Endothelial cell of umbilical vein (primary cell): ENCODE measurements at regions not wholly inside any gene's neighbourhood (a gene's known extent, or its start where the extent isn't known, plus 50 kb on each side); places are given as distances from the start of the nearest gene placed in this dataset.

Experiments used
- EZH2 ChIP-seq: IDR thresholded peaks from 2 replicates; pipeline ENCODE4 v1.6.1; 2012; ENCODE audit warnings: borderline replicate concordance, low read depth, mild to moderate bottlenecking, moderate library complexity, low read length, inconsistent platforms; ENCODE audit not compliant: severe bottlenecking
- GATA2 ChIP-seq: IDR thresholded peaks from 2 replicates; pipeline ENCODE4 v1.7.0; 2011; ENCODE audit warnings: low read depth, mild to moderate bottlenecking, moderate library complexity, mixed read lengths, low read length; ENCODE audit not compliant: insufficient read length, insufficient read depth
- JUN ChIP-seq: IDR thresholded peaks from 2 replicates; pipeline ENCODE4 v1.6.1; 2011; ENCODE audit warnings: borderline replicate concordance, low read depth; ENCODE audit not compliant: insufficient read length, insufficient read depth
- MAX ChIP-seq: IDR thresholded peaks from 2 replicates; pipeline ENCODE4 v1.6.1; 2011; ENCODE audit not compliant: insufficient read depth, insufficient read length
- POLR2A ChIP-seq: IDR thresholded peaks from 2 replicates; pipeline ENCODE4 v1.6.1; 2012; ENCODE audit warnings: low read depth, mild to moderate bottlenecking, control low read depth, low read length
- POLR2AphosphoS5 ChIP-seq: IDR thresholded peaks from 2 replicates; pipeline ENCODE4 v1.6.1; 2012; ENCODE audit warnings: low read depth, mild to moderate bottlenecking, control low read depth, low read length, moderate library complexity; ENCODE audit not compliant: insufficient read depth
- TF ChIP-seq, protein P1 (sequence below), 2 donors: IDR thresholded peaks; 1 replicate in 1 of 2; 2 replicates in 1 of 2; pipeline ENCODE4 v1.5.1; 2011; ENCODE audit warnings: low read length in 2 of 2, mild to moderate bottlenecking in 2 of 2, moderate library complexity in 2 of 2, control low read depth in 1 of 2, inconsistent platforms in 1 of 2, low read depth in 1 of 2; ENCODE audit not compliant: insufficient read depth in 1 of 2; ENCODE audit errors: extremely low read depth in 1 of 2

DNA sequence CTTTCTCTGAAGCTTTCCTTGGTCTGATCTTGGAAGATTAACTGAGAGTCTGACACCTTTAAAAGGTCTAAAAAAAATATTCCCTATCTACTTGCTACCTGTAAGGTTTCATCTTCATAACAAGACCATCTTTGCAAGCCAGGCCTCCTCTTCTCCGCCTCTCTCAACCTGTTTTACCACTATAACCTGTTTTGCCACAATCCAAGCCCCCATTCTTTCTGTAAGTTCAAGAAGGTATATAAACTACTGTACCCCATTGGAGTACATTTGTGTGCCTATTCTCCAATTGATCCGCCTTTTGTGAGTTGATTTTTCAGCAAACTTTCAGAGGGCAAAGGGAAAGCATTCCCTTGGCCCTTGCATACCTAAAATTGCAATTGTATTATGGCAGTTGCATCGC, 319.3 kb upstream of the NECTIN3 start:
- TF ChIP-seq, protein P1, sequence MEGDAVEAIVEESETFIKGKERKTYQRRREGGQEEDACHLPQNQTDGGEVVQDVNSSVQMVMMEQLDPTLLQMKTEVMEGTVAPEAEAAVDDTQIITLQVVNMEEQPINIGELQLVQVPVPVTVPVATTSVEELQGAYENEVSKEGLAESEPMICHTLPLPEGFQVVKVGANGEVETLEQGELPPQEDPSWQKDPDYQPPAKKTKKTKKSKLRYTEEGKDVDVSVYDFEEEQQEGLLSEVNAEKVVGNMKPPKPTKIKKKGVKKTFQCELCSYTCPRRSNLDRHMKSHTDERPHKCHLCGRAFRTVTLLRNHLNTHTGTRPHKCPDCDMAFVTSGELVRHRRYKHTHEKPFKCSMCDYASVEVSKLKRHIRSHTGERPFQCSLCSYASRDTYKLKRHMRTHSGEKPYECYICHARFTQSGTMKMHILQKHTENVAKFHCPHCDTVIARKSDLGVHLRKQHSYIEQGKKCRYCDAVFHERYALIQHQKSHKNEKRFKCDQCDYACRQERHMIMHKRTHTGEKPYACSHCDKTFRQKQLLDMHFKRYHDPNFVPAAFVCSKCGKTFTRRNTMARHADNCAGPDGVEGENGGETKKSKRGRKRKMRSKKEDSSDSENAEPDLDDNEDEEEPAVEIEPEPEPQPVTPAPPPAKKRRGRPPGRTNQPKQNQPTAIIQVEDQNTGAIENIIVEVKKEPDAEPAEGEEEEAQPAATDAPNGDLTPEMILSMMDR (IDR thresholded peaks at IDR 0.05; ENCODE audit: extremely low read depth in 1 of 2, insufficient read depth in 1 of 2, low read depth in 1 of 2, low read length in 2 of 2): no peak
- no peak for TF ChIP-seq JUN
- no peak for TF ChIP-seq POLR2A
- TF ChIP-seq EZH2: no peak
- no peak for TF ChIP-seq GATA2
- TF ChIP-seq POLR2AphosphoS5: no peak
- no peak for TF ChIP-seq MAX
